Activated T-helper 1 cell treated with anti-CD3 and anti-CD28 coated beads, Interleukin-12 subunit alpha, Interleukin-12 subunit beta, Interleukin-2, Interleukin-4 antibody, amounts not matched to agents 30 ng/mL and 10 ng/mL and 1 ng/mL, durations not matched to agents 14 hours and 24 hours and 36 hours (primary cell): ENCODE measurements at regions not wholly inside any gene's neighbourhood (a gene's known extent, or its start where the extent isn't known, plus 50 kb on each side); places are given as distances from the start of the nearest gene placed in this dataset.

Experiments used
- DNase-seq: peaks from one replicate; pipeline ENCODE4 v3.0.0; 2021; ENCODE audit warnings: low spot score
- H3K27ac Mint-ChIP-seq: one replicate; pipeline ENCODE4 v1.8.0; 2021; ENCODE audit warnings: mild to moderate bottlenecking, mixed read lengths
- H3K27me3 Mint-ChIP-seq: one replicate; pipeline ENCODE4 v1.8.0; 2022; ENCODE audit warnings: mild to moderate bottlenecking, moderate library complexity, mixed read lengths; ENCODE audit not compliant: insufficient read depth
- H3K36me3 Mint-ChIP-seq: one replicate; pipeline ENCODE4 v1.8.0; 2021; ENCODE audit warnings: low read depth, mixed read lengths
- H3K4me1 Mint-ChIP-seq: one replicate; pipeline ENCODE4 v1.8.0; 2021; ENCODE audit warnings: low read depth, mixed read lengths
- H3K4me3 Mint-ChIP-seq: one replicate; pipeline ENCODE4 v1.8.0; 2021; ENCODE audit warnings: mild to moderate bottlenecking, moderate library complexity, mixed read lengths
- H3K9me3 Mint-ChIP-seq: one replicate; pipeline ENCODE4 v1.8.0; 2021; ENCODE audit warnings: mixed read lengths
- intact Hi-C: fragments of 100-400 bp; cut with micrococcal nuclease; formaldehyde crosslinking; loops from one replicate; pipeline ENCODE4 v1.15.1; 2024

DNA sequence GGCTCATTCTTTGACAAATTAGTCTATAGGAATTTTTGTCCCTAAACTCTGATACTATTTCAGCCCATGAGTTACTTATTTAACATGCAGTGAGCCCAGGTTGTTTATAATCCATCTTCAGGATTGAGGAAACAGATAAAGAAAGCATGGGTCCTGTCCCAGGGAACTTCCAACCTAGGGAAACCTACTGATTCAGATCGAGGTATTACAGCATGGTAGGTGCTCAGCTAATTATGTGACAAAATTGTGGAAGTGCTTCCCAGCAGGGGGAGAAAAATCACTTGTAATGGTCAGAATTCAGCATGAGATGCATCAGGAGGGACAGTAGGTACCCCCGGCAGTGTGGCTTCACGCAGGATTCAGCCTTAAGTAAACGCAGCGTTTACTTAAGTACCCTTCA, 171.3 kb downstream of the NUFIP1 start:
- Mint-ChIP-seq H3K4me1 (peaks cover 29% of the 10 kb centered on the region), H3K9me3 (peaks cover 3% of the 10 kb centered on the region), H3K27me3 (peaks cover 10% of the 10 kb centered on the region), H3K4me3 (no peak overlapping the region), H3K36me3 (no peaks in the 10 kb centered on the region), H3K27ac (no peak overlapping the region)
- intact Hi-C loops: loop anchor here (5.0 kb wide), 2 partner anchors 169 to 621 kb away; partner anchors contain the start of genes GPALPP1 and NUFIP1
- no peak for DNase-seq

DNA sequence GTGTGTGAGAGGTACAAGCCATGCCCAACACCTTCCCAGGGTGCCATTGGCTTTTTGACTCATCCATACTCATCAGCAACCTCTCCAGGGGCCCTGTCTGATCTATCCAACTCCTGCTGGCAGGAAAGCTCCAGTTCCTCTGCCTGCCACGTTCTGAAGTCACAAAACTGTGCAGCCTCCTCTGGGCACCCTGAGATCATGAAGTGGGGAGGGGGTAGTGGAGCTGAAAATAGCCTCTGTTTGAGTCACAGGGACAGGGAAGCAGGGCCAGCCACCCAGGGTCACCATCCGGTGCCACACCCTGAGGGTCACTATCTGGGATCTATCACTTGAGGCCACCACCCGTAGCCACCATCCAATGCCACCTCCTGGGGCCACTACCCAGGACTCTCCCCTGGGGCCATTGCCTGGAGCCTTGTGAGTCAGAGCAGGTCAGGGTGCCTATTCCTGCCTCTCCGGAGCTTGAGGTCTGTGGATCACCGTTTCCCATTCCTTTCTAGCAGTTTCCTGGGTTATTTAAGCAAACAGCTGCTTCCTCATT, 172.1 kb downstream of the NUFIP1 start:
- peaks cover 3% of the 10 kb centered on the region for H3K9me3 Mint-ChIP-seq
- intact Hi-C loops: loop anchor here (5.0 kb wide), 2 partner anchors 170 to 620 kb away; partner anchors contain the start of genes GPALPP1 and NUFIP1
- peaks cover 29% of the 10 kb centered on the region for H3K4me1 Mint-ChIP-seq
- H3K27me3 Mint-ChIP-seq: peaks cover 10% of the 10 kb centered on the region
- no peaks in the 10 kb centered on the region for H3K36me3 Mint-ChIP-seq
- H3K27ac Mint-ChIP-seq: no peak overlapping the region
- no peak for DNase-seq
- H3K4me3 Mint-ChIP-seq: no peak overlapping the region

DNA sequence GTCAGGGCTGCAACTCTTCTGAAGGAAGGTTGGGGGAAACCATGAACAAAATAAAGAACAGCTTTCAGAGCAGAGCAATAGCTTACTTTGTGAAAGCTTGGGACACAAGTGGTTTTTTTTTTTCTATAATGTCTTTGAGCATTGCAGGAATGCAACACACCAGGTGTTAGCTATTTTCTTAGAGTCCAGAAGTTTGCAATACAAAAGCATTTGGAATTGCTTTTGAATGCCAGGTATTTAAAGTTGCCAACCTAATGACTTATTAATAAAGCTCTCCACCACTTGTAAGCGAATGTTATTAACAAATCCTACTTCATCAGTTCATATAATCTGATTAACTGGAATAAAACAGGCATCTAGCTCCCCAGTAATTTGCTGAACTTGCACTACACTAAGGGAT, 172.6 kb downstream of the NUFIP1 start:
- Mint-ChIP-seq H3K27ac (no peak overlapping the region), H3K36me3 (no peaks in the 10 kb centered on the region), H3K27me3 (peaks cover 12% of the 10 kb centered on the region), H3K4me1 (peaks cover 29% of the 10 kb centered on the region), H3K9me3 (peaks cover 3% of the 10 kb centered on the region), H3K4me3 (no peak overlapping the region)
- intact Hi-C loops: loop anchor here (1.0 to 5.0 kb wide), 3 partner anchors 58 to 619 kb away; partner anchors contain the start of genes GPALPP1 and NUFIP1
- no peak for DNase-seq

DNA sequence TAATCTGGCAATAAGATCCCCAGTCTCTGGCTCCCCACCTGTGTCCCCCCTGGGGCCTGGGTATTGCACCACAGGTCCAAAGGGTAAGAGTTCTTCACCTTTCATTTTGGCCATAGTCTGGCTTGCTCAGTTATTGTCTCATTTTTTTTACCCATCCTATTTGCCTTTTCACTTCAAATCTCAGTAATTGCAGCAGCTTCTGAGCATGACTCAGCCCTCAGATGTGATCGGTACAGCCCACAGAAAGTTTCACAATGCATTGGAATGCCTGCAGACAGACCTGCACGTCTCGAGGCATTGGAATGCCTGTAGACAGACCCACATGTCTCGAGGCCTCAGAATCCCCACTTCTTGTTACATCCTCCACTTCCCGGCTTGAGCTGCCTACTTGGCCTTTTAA, 173.6 kb downstream of the NUFIP1 start:
- DNase-seq: peak; percentile 10
- intact Hi-C loops: loop anchor here (1.0 to 5.0 kb wide), 7 partner anchors 47 to 618 kb away; partner anchors contain the start of genes GPALPP1 and NUFIP1
- Mint-ChIP-seq H3K27ac (peak overlapping the region; percentile 8), H3K4me3 (no peak overlapping the region), H3K9me3 (peaks cover 3% of the 10 kb centered on the region), H3K4me1 (peaks cover 29% of the 10 kb centered on the region), H3K27me3 (peaks cover 12% of the 10 kb centered on the region), H3K36me3 (no peaks in the 10 kb centered on the region)

DNA sequence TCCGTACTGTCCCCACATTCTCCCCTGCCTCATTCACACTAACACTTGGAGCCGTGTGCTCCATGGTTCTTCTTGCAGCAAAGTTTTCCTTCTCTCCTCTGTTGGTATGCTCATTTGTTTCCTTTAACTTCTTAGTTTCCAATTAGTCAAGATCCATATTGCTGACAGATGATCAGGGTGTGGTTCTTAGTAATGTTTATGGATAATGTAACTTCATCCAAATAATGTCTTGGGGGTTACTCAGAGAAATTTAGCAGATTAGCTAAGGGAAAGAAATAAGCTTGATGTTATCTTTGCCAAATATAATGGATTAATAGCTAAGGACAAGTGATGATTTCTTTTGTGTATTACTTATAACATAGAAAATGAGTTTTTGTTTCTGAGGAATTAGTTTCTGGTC, 174.4 kb downstream of the NUFIP1 start:
- H3K4me3 Mint-ChIP-seq: no peak overlapping the region
- H3K9me3 Mint-ChIP-seq: peaks cover 3% of the 10 kb centered on the region
- no peak for DNase-seq
- H3K27ac Mint-ChIP-seq: no peak overlapping the region
- H3K36me3 Mint-ChIP-seq: no peaks in the 10 kb centered on the region
- intact Hi-C loops: loop anchor here (1.0 to 5.0 kb wide), 6 partner anchors 47 to 618 kb away; partner anchors contain the start of genes GPALPP1 and NUFIP1
- H3K27me3 Mint-ChIP-seq: peaks cover 17% of the 10 kb centered on the region
- peaks cover 29% of the 10 kb centered on the region for H3K4me1 Mint-ChIP-seq

DNA sequence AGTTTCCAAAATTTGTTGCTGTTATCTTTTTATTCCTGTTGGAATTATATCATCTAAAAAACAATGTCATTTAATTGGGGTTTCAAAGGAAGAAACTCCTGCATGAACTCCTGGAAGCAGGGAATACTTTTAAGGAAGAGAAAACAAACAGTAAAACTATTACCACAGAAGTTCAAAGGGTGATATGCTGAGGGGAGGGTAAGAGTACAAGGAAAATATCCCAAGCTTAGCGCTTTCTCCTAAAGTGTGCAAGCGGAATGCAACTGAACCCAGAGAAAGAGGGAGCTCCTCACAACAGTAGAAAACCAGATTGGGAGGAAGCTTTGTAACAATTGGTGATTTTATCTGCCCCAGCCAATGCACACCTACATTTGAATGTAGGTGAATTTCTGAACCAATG, 175.1 kb downstream of the NUFIP1 start:
- no peak overlapping the region for H3K27ac Mint-ChIP-seq
- no peaks in the 10 kb centered on the region for H3K36me3 Mint-ChIP-seq
- H3K4me3 Mint-ChIP-seq: no peak overlapping the region
- H3K9me3 Mint-ChIP-seq: no peaks in the 10 kb centered on the region
- intact Hi-C loops: no loop called here
- peaks cover 17% of the 10 kb centered on the region for H3K27me3 Mint-ChIP-seq
- no peak for DNase-seq
- peaks cover 22% of the 10 kb centered on the region for H3K4me1 Mint-ChIP-seq

DNA sequence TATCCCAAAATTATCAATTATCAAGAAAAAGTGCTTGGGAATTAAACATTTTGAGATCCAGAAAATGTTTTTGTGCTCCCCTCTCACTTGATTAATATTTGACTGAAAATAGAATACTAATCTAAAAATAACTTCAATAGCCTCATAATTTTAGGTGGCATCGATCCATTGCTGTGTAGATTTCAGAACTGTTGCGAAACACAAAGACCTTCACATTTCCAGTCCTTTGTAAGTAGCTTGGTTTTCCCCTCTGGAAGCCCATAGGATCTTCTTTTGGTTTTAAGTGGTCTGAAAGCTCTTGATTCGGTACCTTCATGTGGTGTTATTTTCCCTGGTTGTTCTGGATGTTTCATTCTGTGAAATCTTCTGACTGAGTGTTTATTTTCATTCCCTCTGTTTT, 176.5 kb downstream of the NUFIP1 start:
- Mint-ChIP-seq H3K9me3 (no peaks in the 10 kb centered on the region), H3K36me3 (no peaks in the 10 kb centered on the region), H3K27me3 (peaks cover 15% of the 10 kb centered on the region), H3K27ac (no peak overlapping the region), H3K4me1 (peaks cover 13% of the 10 kb centered on the region), H3K4me3 (no peak overlapping the region)
- intact Hi-C loops: no loop called here
- DNase-seq: no peak

DNA sequence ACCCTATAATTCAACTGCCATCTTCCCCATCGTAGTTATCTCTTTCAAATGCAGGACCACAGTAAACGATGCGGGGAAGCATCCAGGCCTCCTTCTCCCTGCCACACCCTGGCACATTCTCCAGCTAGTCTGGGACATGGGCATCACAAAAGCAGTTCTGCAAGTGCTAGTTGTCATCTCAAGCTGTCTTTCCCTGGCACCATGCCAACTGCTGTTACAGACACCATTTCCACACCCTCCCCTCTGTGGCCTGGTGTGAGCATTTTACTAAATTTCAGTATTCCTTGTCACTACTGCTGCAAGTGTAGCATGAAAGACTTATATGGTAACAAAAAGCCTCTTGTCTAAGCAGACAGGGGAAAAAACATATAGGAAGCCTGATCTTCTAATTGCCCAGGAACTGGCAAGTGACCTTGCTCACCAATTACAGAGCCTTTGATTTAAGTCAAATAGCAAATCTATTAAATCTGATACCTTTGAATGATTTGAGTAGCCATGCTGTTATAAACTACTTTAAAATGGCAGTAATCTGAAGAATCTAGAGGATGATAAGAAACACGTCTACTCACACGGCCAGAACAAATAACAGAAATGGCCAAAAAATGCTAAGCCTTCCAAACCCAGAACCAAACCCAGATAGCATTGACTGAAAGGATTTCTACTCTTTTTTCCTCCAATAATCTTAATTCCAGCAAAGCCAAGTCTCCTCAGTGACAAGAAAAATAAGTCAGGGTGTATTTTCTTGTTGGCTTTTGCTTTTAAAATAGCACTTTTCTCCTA, 179.0 kb downstream of the NUFIP1 start:
- Mint-ChIP-seq H3K4me3 (no peak overlapping the region), H3K36me3 (no peaks in the 10 kb centered on the region), H3K27me3 (peaks cover 13% of the 10 kb centered on the region), H3K27ac (no peak overlapping the region), H3K4me1 (peaks cover 5% of the 10 kb centered on the region), H3K9me3 (no peaks in the 10 kb centered on the region)
- intact Hi-C loops: no loop called here
- no peak for DNase-seq

DNA sequence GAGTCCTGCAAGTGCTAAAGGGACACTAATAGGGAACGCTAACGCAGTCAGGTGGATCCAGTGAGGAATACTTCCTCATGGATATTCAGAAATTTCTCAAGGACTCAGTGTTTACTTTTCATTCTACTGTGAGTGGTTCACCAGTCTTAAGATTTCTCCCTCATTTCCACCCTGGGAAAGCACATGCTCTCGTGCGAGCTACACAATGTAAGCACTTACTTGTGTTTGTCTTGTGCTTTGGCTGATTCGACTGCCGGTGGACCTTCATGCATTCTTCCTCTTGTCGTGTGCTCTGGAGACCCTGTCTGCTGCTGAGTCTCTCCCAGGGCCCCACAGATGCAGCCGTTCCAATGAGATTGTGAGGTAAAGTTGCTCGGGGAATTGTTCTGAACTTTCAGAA, 180.1 kb downstream of the NUFIP1 start:
- DNase-seq: no peak
- Mint-ChIP-seq H3K4me1 (no peaks in the 10 kb centered on the region), H3K4me3 (no peak overlapping the region), H3K27ac (no peak overlapping the region), H3K27me3 (peaks cover 12% of the 10 kb centered on the region), H3K9me3 (no peaks in the 10 kb centered on the region), H3K36me3 (no peaks in the 10 kb centered on the region)
- intact Hi-C loops: no loop called here

DNA sequence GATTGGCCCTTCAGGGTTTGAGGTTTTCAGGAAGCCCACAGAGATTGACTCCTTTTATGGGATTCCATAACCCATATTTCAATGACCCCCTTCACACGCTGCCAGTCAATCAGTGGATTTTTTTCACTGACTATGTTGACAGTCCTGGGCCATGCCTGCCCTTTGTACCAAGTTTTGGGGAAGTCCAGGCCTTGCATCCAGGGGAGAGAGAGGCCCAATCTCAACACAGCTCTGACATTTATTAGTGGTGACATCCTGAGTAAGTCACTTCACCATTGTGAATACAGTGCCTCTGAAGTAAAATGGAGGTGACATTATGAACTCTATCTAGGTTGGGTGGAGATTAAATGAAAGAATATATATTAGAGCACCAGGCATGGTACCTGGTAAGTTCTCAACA, 181.1 kb downstream of the NUFIP1 start:
- H3K9me3 Mint-ChIP-seq: no peaks in the 10 kb centered on the region

DNA sequence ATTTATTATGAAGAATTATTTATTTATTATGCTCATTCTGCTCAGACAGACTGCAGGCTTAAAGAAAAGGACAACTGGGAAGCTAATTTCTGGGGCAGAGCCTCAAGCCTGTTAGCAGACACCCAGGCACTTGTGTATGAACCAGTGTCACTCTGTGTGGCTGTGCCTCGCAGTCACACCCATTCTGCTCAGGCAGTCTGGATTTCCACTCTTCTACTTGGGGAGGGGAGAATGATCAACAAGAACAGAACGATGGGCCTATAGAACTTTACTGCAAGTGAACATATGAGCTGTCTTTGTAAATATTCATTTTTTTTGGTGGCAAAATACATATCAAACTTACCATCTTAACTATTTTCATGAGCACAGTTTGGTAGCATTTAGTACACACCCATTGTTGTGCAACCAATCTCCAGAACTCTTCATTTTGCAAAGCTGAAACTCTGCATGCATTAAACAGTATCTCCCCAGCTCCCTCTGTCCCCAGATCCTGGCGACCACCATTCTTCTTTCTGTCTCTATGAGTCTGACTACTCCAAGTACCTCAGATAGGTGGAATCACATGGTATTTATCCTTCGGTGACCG, 181.7 kb downstream of the NUFIP1 start:
- Mint-ChIP-seq H3K9me3 (no peaks in the 10 kb centered on the region), H3K36me3 (no peaks in the 10 kb centered on the region), H3K27ac (no peak overlapping the region), H3K4me1 (peaks cover 4% of the 10 kb centered on the region), H3K4me3 (no peak overlapping the region), H3K27me3 (peaks cover 10% of the 10 kb centered on the region)
- intact Hi-C loops: no loop called here
- DNase-seq: no peak

More for the DNA sequence above, 181.1 kb downstream of the NUFIP1 start:
- H3K4me1 Mint-ChIP-seq: no peaks in the 10 kb centered on the region
- no peak for DNase-seq
- H3K27me3 Mint-ChIP-seq: peaks cover 10% of the 10 kb centered on the region
- no peaks in the 10 kb centered on the region for H3K36me3 Mint-ChIP-seq
- intact Hi-C loops: no loop called here
- H3K27ac Mint-ChIP-seq: no peak overlapping the region
- H3K4me3 Mint-ChIP-seq: no peak overlapping the region

DNA sequence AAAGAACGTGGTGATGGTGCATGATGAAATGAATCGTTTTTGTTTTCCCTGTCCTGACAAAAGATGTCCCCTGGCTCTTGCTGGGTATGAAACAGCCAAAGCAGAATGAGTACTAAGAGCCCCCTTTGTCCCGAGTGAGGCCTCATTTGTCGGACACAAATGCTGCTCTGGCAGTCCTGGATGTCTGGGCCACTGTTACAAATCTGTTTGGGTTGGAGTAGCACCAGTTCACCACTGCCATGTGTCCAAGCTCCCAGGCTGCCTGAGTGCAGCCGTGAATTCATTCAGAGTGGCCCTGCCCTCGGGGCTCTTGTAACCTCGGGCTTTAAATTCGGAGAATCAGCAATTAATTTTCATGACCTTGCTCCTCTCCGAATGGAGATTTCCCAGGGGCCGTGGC, 182.4 kb downstream of the NUFIP1 start:
- Mint-ChIP-seq H3K9me3 (no peaks in the 10 kb centered on the region), H3K27me3 (peaks cover 9% of the 10 kb centered on the region), H3K36me3 (no peaks in the 10 kb centered on the region), H3K4me3 (no peak overlapping the region), H3K4me1 (peaks cover 9% of the 10 kb centered on the region), H3K27ac (no peak overlapping the region)
- intact Hi-C loops: no loop called here
- DNase-seq: no peak

DNA sequence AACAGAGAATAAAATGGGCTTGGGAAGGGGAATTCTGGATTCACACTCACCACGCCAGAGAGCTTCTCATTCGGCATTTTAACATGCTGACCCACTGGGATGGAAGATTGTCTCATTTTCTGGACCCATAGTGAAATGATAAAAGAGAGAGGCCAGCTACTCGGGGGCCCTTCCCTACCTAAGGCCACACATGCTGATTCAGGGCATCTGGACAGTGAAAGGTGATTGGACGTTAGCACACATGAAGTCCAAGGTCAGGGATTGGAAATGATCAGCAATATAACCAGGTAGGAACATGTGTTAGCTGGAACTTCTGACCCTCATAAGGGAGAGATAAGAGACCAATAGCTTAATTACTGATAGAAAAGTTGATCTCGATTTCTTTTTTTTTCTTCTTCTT, 183.7 kb downstream of the NUFIP1 start:
- Mint-ChIP-seq H3K36me3 (no peaks in the 10 kb centered on the region), H3K9me3 (no peaks in the 10 kb centered on the region), H3K27ac (no peak overlapping the region), H3K27me3 (peaks cover 11% of the 10 kb centered on the region), H3K4me3 (no peak overlapping the region), H3K4me1 (peaks cover 9% of the 10 kb centered on the region)
- intact Hi-C loops: no loop called here
- no peak for DNase-seq
